ENCODE measurements at regions not wholly inside any gene's neighbourhood (a gene's known extent, or its start where the extent isn't known, plus 50 kb on each side); places are given as distances from the start of the nearest gene placed in this dataset.

- no peaks in the 10 kb centered on the region for H3K27me3 ChIP-seq
- no peak overlapping the region for H3K27ac ChIP-seq
- no peaks in the 10 kb centered on the region for H3K4me1 ChIP-seq
- peaks cover 0 to 47% (median 12%) of the 10 kb centered on the region in 4 donors for H3K9me3 ChIP-seq
- no peak overlapping the region for H3K4me3 ChIP-seq
- H3K36me3 ChIP-seq: no peaks in the 10 kb centered on the region
- no peak for DNase-seq (ENCODE audit: low spot score in 2 of 2)
- TF ChIP-seq EP300 (IDR thresholded peaks at IDR 0.05) (no peak), POLR2A (IDR thresholded peaks at IDR 0.05) (no peak), CTCF (IDR thresholded peaks at IDR 0.05) (no peak)
- 93 to 96% methylated on average over 4 of the region's 4 CpGs for WGBS, 2 donors
These were observed 147.0 kb downstream of the OAT start for GRCh38 chr10:124271676-124272075.

- no peak overlapping the region for H3K27ac ChIP-seq
- 77 to 78% methylated on average over 7 to 8 of the region's 8 CpGs for WGBS, 2 donors
- no peaks in the 10 kb centered on the region for H3K27me3 ChIP-seq
- H3K4me1 ChIP-seq: no peaks in the 10 kb centered on the region
- no peak for DNase-seq (ENCODE audit: low spot score in 2 of 2)
- H3K9me3 ChIP-seq: peaks cover 0 to 41% (median 12%) of the 10 kb centered on the region in 4 donors
- no peak overlapping the region for H3K4me3 ChIP-seq
- H3K36me3 ChIP-seq: no peaks in the 10 kb centered on the region
- TF ChIP-seq CTCF (IDR thresholded peaks at IDR 0.05) (no peak), POLR2A (IDR thresholded peaks at IDR 0.05) (no peak), EP300 (IDR thresholded peaks at IDR 0.05) (no peak)
These were observed 148.0 kb downstream of the OAT start for GRCh38 chr10:124270530-124271327.

GRCh38 chr10:124268976-124269375, 149.7 kb downstream of the OAT start:
- DNase-seq (ENCODE audit: low spot score in 2 of 2): no peak
- no peak overlapping the region for H3K27ac ChIP-seq
- H3K36me3 ChIP-seq: no peaks in the 10 kb centered on the region
- TF ChIP-seq CTCF (IDR thresholded peaks at IDR 0.05): no peak
- TF ChIP-seq EP300 (IDR thresholded peaks at IDR 0.05): no peak
- no peak for TF ChIP-seq POLR2A (IDR thresholded peaks at IDR 0.05)
- no peaks in the 10 kb centered on the region for H3K27me3 ChIP-seq
- H3K4me3 ChIP-seq: no peak overlapping the region
- H3K9me3 ChIP-seq: peaks cover 0 to 28% (median 10%) of the 10 kb centered on the region in 4 donors
- WGBS, 2 donors: 76 to 83% methylated on average over 5 of the region's 5 CpGs
- H3K4me1 ChIP-seq: no peaks in the 10 kb centered on the region

- H3K4me1 ChIP-seq: no peaks in the 10 kb centered on the region
- H3K27ac ChIP-seq: no peak overlapping the region
- no peak for DNase-seq (ENCODE audit: low spot score in 2 of 2)
- no peaks in the 10 kb centered on the region for H3K27me3 ChIP-seq
- 78 to 81% methylated on average over 5 to 6 of the region's 6 CpGs for WGBS, 2 donors
- peaks cover 0 to 19% (median 5%) of the 10 kb centered on the region in 4 donors for H3K9me3 ChIP-seq
- H3K36me3 ChIP-seq: no peaks in the 10 kb centered on the region
- no peak for TF ChIP-seq CTCF (IDR thresholded peaks at IDR 0.05)
- no peak for TF ChIP-seq POLR2A (IDR thresholded peaks at IDR 0.05)
- no peak for TF ChIP-seq EP300 (IDR thresholded peaks at IDR 0.05)
- no peak overlapping the region for H3K4me3 ChIP-seq
These were observed 150.7 kb downstream of the OAT start for GRCh38 chr10:124267911-124268549.

- TF ChIP-seq CTCF (IDR thresholded peaks at IDR 0.05) (no peak), EP300 (IDR thresholded peaks at IDR 0.05) (no peak), POLR2A (IDR thresholded peaks at IDR 0.05) (no peak)
- WGBS, 2 donors: 76 to 77% methylated on average over 9 of the region's 9 CpGs
- no peak overlapping the region for H3K4me3 ChIP-seq
- no peaks in the 10 kb centered on the region for H3K4me1 ChIP-seq
- H3K27ac ChIP-seq: no peak overlapping the region
- H3K27me3 ChIP-seq: no peaks in the 10 kb centered on the region
- no peaks in the 10 kb centered on the region for H3K36me3 ChIP-seq
- H3K9me3 ChIP-seq: peaks cover 0 to 12% (median 2%) of the 10 kb centered on the region in 4 donors
- DNase-seq (ENCODE audit: low spot score in 2 of 2): no peak
These were observed 151.4 kb downstream of the OAT start for GRCh38 chr10:124267231-124267885.
